OCI-LY3 (cell line): ENCODE measurements at regions not wholly inside any gene's neighbourhood (a gene's known extent, or its start where the extent isn't known, plus 50 kb on each side); places are given as distances from the start of the nearest gene placed in this dataset.

Experiments
- H2AFZ ChIP-seq: fragments of 200-600, 300-600 bp; shearing (Covaris generic); 2 replicates; pipeline ENCODE4 v1.6.0; 2014; ENCODE audit warnings: antibody characterized with exemption, low read depth, low read length
- H3K27ac ChIP-seq: fragments of 200-600, 300-600 bp; sonication (generic); 2 replicates; pipeline ENCODE4 v1.5.1; 2014; ENCODE audit warnings: mild to moderate bottlenecking, low read length, moderate library complexity, mixed read lengths
- H3K27me3 ChIP-seq: fragments of 200-600, 300-600 bp; sonication (generic); 2 replicates; pipeline ENCODE4 v1.6.1; 2014; ENCODE audit warnings: low read depth, low read length, mixed read lengths
- H3K36me3 ChIP-seq: fragments of 200-600, 300-600 bp; sonication (generic); replicated peaks from 2 replicates; pipeline ENCODE3; 2014; ENCODE audit warnings: low read depth, low read length, mixed read lengths
- H3K4me1 ChIP-seq: fragments of 300-600, 200-600 bp; sonication (generic); 2 replicates; pipeline ENCODE4 v1.6.1; 2014; ENCODE audit warnings: low read length, mixed read lengths
- H3K4me2 ChIP-seq: fragments of 200-600, 300-600 bp; sonication (generic); 2 replicates; pipeline ENCODE4 v1.6.1; 2014; ENCODE audit warnings: low read length, mixed read lengths
- H3K4me3 ChIP-seq: fragments of 300-600, 200-600 bp; sonication (generic); 2 replicates; pipeline ENCODE4 v1.5.1; 2014; ENCODE audit warnings: antibody characterized with exemption, mild to moderate bottlenecking, low read length, moderate library complexity
- H3K79me2 ChIP-seq: fragments of 300-600, 200-600 bp; shearing (Covaris generic); 2 replicates; pipeline ENCODE4 v1.6.1; 2014; ENCODE audit warnings: mild to moderate bottlenecking, low read length, mixed read lengths
- H3K9ac ChIP-seq: fragments of 300-600, 200-600 bp; shearing (Covaris generic); 2 replicates; pipeline ENCODE4 v1.6.0; 2014; ENCODE audit warnings: mild to moderate bottlenecking, low read length, moderate library complexity
- H3K9me3 ChIP-seq: fragments of 200-600, 300-600 bp; shearing (Covaris generic); 2 replicates; pipeline ENCODE4 v1.6.1; 2014; ENCODE audit warnings: low read length, mixed read lengths; ENCODE audit not compliant: insufficient read depth
- H4K20me1 ChIP-seq: fragments of 200-600, 300-600 bp; sonication (generic); 2 replicates; pipeline ENCODE4 v1.6.1; 2016; ENCODE audit warnings: low read length, mixed read lengths; ENCODE audit not compliant: insufficient read depth
- EZH2phosphoT487 ChIP-seq: fragments of 200-600 bp; shearing (Covaris generic); IDR thresholded peaks from 2 replicates; pipeline ENCODE4 v1.6.1; 2018; ENCODE audit warnings: antibody characterized with exemption, mixed run types, low read depth
- TF ChIP-seq, protein P1 (sequence below): fragments of 200-600, 300-600 bp; sonication (generic); IDR thresholded peaks from 2 replicates; pipeline ENCODE4 v1.5.1; 2014; ENCODE audit warnings: antibody characterized with exemption, low read length, low read depth

DNA sequence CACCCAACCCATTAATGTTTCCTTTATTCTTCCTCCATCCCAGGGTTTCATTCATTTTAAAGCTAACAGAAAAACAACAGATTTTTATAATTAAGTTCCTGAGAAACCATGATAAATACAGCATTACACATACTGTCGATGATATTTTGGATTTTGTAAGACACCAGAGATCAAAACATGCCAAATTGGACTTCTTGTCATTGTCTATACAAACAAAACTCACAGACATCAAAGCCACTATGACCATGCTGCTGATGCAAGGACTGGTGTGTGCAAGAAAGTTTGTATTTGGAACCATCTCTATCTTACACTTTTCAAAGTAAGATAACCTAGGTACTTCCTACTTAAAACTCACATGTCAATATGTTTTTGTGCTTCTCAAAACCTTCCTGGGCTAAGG, 294.0 kb upstream of the UGT8 start:
- no peaks in the 10 kb centered on the region for H3K9me3 ChIP-seq
- H2AFZ ChIP-seq: no peak overlapping the region
- no peaks in the 10 kb centered on the region for H4K20me1 ChIP-seq
- H3K4me2 ChIP-seq: no peak overlapping the region
- peaks cover 11% of the 10 kb centered on the region for H3K4me1 ChIP-seq
- no peak for TF ChIP-seq EZH2phosphoT487
- TF ChIP-seq, protein P1, sequence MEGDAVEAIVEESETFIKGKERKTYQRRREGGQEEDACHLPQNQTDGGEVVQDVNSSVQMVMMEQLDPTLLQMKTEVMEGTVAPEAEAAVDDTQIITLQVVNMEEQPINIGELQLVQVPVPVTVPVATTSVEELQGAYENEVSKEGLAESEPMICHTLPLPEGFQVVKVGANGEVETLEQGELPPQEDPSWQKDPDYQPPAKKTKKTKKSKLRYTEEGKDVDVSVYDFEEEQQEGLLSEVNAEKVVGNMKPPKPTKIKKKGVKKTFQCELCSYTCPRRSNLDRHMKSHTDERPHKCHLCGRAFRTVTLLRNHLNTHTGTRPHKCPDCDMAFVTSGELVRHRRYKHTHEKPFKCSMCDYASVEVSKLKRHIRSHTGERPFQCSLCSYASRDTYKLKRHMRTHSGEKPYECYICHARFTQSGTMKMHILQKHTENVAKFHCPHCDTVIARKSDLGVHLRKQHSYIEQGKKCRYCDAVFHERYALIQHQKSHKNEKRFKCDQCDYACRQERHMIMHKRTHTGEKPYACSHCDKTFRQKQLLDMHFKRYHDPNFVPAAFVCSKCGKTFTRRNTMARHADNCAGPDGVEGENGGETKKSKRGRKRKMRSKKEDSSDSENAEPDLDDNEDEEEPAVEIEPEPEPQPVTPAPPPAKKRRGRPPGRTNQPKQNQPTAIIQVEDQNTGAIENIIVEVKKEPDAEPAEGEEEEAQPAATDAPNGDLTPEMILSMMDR: no peak
- H3K4me3 ChIP-seq: no peak overlapping the region
- H3K27me3 ChIP-seq: no peaks in the 10 kb centered on the region
- H3K79me2 ChIP-seq: no peaks in the 10 kb centered on the region
- H3K27ac ChIP-seq: no peak overlapping the region
- no peak overlapping the region for H3K9ac ChIP-seq
- no peaks in the 10 kb centered on the region for H3K36me3 ChIP-seq

DNA sequence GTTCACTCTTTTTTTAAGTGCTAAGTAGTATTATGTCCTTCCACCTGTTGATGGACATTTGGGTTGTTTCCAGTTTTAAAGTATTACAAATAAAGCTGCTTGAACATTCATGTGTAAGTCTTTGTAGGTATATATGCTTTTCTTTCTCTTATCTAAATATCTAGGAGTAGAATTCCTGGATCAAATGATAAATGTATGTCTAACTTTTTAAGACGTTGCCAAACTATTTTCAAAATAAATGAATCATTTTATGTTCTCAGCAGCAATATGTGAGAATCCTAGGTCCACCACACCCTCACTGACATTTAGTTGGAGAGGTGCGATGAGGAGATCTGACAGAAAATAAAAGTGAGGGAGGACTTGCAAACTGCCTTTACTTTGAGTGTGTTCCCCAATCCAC, 291.7 kb upstream of the UGT8 start:
- H3K9ac ChIP-seq: no peak overlapping the region
- no peaks in the 10 kb centered on the region for H3K36me3 ChIP-seq
- H3K4me2 ChIP-seq: no peak overlapping the region
- no peaks in the 10 kb centered on the region for H3K9me3 ChIP-seq
- peaks cover 11% of the 10 kb centered on the region for H3K4me1 ChIP-seq
- no peak overlapping the region for H3K27ac ChIP-seq
- no peaks in the 10 kb centered on the region for H3K79me2 ChIP-seq
- no peak overlapping the region for H2AFZ ChIP-seq
- TF ChIP-seq, protein P1: no peak
- no peak for TF ChIP-seq EZH2phosphoT487
- no peaks in the 10 kb centered on the region for H3K27me3 ChIP-seq
- no peaks in the 10 kb centered on the region for H4K20me1 ChIP-seq
- H3K4me3 ChIP-seq: no peak overlapping the region

DNA sequence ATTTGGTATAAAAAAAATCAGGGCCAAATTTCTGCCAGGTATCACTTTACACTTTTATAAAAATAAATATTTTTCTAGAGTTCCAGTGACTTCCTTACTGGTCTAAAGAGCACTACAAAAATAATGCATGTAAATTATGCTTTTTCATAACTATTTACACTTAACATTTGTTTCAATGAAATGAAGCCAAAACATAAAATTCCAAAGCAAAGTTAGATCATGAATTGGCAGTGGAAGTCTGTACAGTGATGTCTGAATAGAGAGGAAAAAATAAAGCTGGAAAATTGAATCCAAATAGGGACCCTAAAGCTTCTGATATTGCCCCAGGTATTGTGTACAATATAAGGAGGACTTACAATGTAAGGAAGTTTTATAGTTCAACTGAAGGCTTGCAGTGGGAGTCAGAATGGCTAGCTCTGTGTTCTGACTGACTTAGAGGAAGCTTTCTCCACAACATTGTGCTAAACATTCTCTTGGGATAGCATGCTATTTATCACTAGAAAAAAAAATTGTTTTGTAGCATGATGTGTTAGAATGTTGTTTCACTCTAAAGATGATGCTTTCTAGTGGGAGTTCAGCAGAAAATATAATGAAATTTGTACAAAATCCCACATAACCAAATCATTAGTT, 288.2 kb upstream of the UGT8 start:
- no peak overlapping the region for H3K4me3 ChIP-seq
- H3K79me2 ChIP-seq: no peaks in the 10 kb centered on the region
- no peak for TF ChIP-seq EZH2phosphoT487
- TF ChIP-seq, protein P1: no peak
- H3K36me3 ChIP-seq: no peaks in the 10 kb centered on the region
- no peaks in the 10 kb centered on the region for H3K4me1 ChIP-seq
- H3K9me3 ChIP-seq: no peaks in the 10 kb centered on the region
- no peak overlapping the region for H3K4me2 ChIP-seq
- no peak overlapping the region for H2AFZ ChIP-seq
- no peaks in the 10 kb centered on the region for H4K20me1 ChIP-seq
- H3K27ac ChIP-seq: no peak overlapping the region
- no peak overlapping the region for H3K9ac ChIP-seq
- H3K27me3 ChIP-seq: no peaks in the 10 kb centered on the region

DNA sequence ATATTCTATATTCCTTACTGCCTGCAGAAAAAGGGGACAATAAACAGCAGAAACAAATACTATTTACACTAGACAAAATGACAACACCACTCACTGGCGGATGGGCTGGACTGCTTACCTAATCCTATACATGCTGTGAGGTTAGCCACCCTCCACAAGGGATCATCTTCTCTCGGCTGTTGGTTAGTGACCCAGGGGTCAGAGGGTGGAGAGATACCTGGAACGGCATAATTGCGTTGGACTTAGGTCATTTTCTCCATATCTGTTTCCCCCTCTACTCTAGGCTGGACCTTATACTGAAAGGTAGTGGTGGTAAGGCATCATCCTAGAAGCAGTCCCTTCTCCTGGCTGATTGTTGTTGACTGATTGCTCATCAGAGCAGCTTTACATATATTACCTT, 286.8 kb upstream of the UGT8 start:
- Histone ChIP-seq H3K4me3 (no peak overlapping the region), H2AFZ (no peak overlapping the region), H4K20me1 (no peaks in the 10 kb centered on the region), H3K9ac (no peak overlapping the region), H3K27ac (no peak overlapping the region), H3K4me1 (no peaks in the 10 kb centered on the region), H3K27me3 (no peaks in the 10 kb centered on the region), H3K9me3 (no peaks in the 10 kb centered on the region), H3K4me2 (no peak overlapping the region), H3K79me2 (no peaks in the 10 kb centered on the region), H3K36me3 (no peaks in the 10 kb centered on the region)
- TF ChIP-seq, protein P1: no peak
- TF ChIP-seq EZH2phosphoT487: no peak
